ENCODE measurements at regions not wholly inside any gene's neighbourhood (a gene's known extent, or its start where the extent isn't known, plus 50 kb on each side); places are given as distances from the start of the nearest gene placed in this dataset.
A peak's percentile ranks its signal among the peaks of the same experiment; 100 is the strongest.

DNA sequence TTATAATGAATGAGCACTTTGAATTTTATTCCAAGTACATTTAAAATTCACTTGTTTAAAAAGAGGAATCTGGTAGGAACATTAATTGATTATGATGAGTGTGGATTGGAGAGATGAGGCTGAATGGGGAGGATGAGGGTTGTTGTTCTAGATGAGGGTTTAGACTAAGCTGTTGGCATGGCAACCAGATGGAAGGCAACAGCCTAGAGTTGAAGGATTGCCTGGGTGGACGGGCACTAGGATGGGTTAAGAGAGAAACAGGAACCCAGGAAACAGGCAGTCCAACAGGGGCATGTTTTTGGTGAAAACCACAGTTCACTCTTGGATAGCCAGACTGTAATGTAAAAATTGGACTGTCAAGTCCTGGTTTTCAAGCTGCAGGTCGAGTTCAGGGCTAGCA is 125.5 kb downstream of the CHRM3 start:
- Histone ChIP-seq H4K91ac (ENCODE audit: low read depth, low read length, poor library complexity) (no peak overlapping the region), H3K4me3 (ENCODE audit: low read length in 2 of 2) (no peak overlapping the region), H3K4me1 (ENCODE audit: control insufficient read depth in 2 of 2, insufficient read depth in 1 of 2, low read depth in 1 of 2, low read length in 2 of 2) (peaks cover 0 to 5% of the 10 kb centered on the region in 2 donors), H3K36me3 (replicated peaks in 1 of 2; ENCODE audit: control insufficient read depth in 2 of 2, insufficient read depth in 2 of 2, low read length in 2 of 2) (no peaks in the 10 kb centered on the region), H3K9ac (ENCODE audit: low read depth, low read length, poor library complexity) (no peak overlapping the region), H3K4ac (ENCODE audit: low read length) (no peak overlapping the region), H2AFZ (ENCODE audit: low read length) (no peak overlapping the region), H3K9me3 (replicated peaks in 1 of 2; ENCODE audit: control insufficient read depth in 2 of 2, insufficient read depth in 1 of 2, low read depth in 1 of 2, low read length in 2 of 2) (no peaks in the 10 kb centered on the region), H2BK15ac (ENCODE audit: low read length) (no peak overlapping the region), H4K8ac (ENCODE audit: low read depth, low read length) (no peak overlapping the region), H2AK5ac (ENCODE audit: low read depth, low read length) (no peak overlapping the region), H3K27ac (replicated peaks; ENCODE audit: low read length) (no peak overlapping the region), H2BK120ac (ENCODE audit: low read depth, low read length) (no peak overlapping the region), H3K27me3 (ENCODE audit: control insufficient read depth in 3 of 3, insufficient read depth in 3 of 3, low read depth in 1 of 3, low read length in 3 of 3) (no peaks in the 10 kb centered on the region), H3K18ac (ENCODE audit: low read length) (no peak overlapping the region), H3K23ac (ENCODE audit: low read depth, low read length, poor library complexity) (no peak overlapping the region), H2BK5ac (ENCODE audit: low read length) (no peak overlapping the region), H2BK12ac (ENCODE audit: low read length) (no peak overlapping the region), H3K79me1 (ENCODE audit: low read depth, low read length) (no peaks in the 10 kb centered on the region), H3K4me2 (ENCODE audit: insufficient read depth, low read length, poor library complexity, severe bottlenecking) (no peak overlapping the region), H3K14ac (ENCODE audit: low read length) (no peak overlapping the region)
- DNase-seq (ENCODE audit: low spot score) = peak; percentile 29
- WGBS, 2 donors (ENCODE audit: extremely low coverage in 2 of 2, insufficient read length in 2 of 2, insufficient replicate concordance in 1 of 2) = no CpG with 5 or more reads among the region's 2 CpGs

DNA sequence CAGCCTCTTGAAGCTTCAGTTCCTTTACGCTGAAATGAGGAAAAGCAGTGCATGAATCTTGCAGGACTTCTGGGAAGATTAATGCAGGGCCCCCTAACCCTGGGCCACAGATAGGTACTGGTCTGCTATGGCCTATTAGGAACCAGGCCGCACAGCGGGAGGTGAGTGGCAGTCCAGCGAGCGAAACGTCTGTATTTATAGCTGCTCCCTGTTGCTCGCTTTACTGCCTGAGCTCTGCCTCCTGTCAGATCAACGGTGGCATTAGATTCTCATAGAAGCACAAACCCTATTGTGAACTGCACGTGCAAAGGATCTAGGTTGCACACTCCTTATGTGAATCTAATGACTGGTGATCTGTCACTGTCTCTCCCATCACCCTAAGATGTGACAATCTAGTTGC is 130.2 kb downstream of the CHRM3 start:
- no peak overlapping the region for H3K27ac ChIP-seq (replicated peaks; ENCODE audit: low read length)
- no peak overlapping the region for H2BK15ac ChIP-seq (ENCODE audit: low read length)
- no peak overlapping the region for H3K14ac ChIP-seq (ENCODE audit: low read length)
- no peak overlapping the region for H3K4me3 ChIP-seq (ENCODE audit: low read length in 2 of 2)
- DNase-seq (ENCODE audit: low spot score) = no peak
- H2AK5ac ChIP-seq (ENCODE audit: low read depth, low read length) = no peak overlapping the region
- no peak overlapping the region for H3K4me2 ChIP-seq (ENCODE audit: insufficient read depth, low read length, poor library complexity, severe bottlenecking)
- H3K9ac ChIP-seq (ENCODE audit: low read depth, low read length, poor library complexity) = no peak overlapping the region
- H2BK12ac ChIP-seq (ENCODE audit: low read length) = no peak overlapping the region
- H2AFZ ChIP-seq (ENCODE audit: low read length) = no peak overlapping the region
- no peak overlapping the region for H2BK5ac ChIP-seq (ENCODE audit: low read length)
- H2BK120ac ChIP-seq (ENCODE audit: low read depth, low read length) = no peak overlapping the region
- H3K18ac ChIP-seq (ENCODE audit: low read length) = no peak overlapping the region
- no peak overlapping the region for H3K4ac ChIP-seq (ENCODE audit: low read length)
- no peaks in the 10 kb centered on the region for H3K9me3 ChIP-seq (replicated peaks in 1 of 2; ENCODE audit: control insufficient read depth in 2 of 2, insufficient read depth in 1 of 2, low read depth in 1 of 2, low read length in 2 of 2)
- H3K4me1 ChIP-seq (ENCODE audit: control insufficient read depth in 2 of 2, insufficient read depth in 1 of 2, low read depth in 1 of 2, low read length in 2 of 2) = peaks cover 0 to 5% of the 10 kb centered on the region in 2 donors
- no peak overlapping the region for H4K8ac ChIP-seq (ENCODE audit: low read depth, low read length)
- no peak overlapping the region for H4K91ac ChIP-seq (ENCODE audit: low read depth, low read length, poor library complexity)
- H3K79me1 ChIP-seq (ENCODE audit: low read depth, low read length) = no peaks in the 10 kb centered on the region
- no peak overlapping the region for H3K23ac ChIP-seq (ENCODE audit: low read depth, low read length, poor library complexity)
- H3K36me3 ChIP-seq (replicated peaks in 1 of 2; ENCODE audit: control insufficient read depth in 2 of 2, insufficient read depth in 2 of 2, low read length in 2 of 2) = no peaks in the 10 kb centered on the region
- WGBS, 2 donors (ENCODE audit: extremely low coverage in 2 of 2, insufficient read length in 2 of 2, insufficient replicate concordance in 1 of 2) = no CpG with 5 or more reads among the region's 9 CpGs
- no peaks in the 10 kb centered on the region for H3K27me3 ChIP-seq (ENCODE audit: control insufficient read depth in 3 of 3, insufficient read depth in 3 of 3, low read depth in 1 of 3, low read length in 3 of 3)

DNA sequence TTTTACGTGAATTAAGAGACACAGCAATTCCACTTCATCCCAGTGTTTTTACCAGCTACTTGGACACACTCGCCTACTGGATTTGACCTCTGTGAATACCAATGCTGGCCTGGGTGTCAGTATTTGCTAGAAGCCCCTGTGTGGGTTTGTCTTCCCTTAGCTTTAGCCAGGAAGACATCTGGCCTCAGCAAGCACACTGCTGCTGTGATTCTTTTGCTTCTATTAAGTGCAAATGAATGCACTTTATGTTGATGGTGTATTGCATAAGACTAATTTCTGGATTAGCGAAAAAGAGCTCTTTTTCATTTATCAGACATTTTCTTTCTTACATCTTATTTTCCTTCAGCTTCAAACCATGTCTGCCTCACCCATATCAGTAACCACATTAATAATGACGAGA is 140.0 kb downstream of the CHRM3 start:
- DNase-seq (ENCODE audit: low spot score) = no peak
- H3K4ac ChIP-seq (ENCODE audit: low read length) = no peak overlapping the region
- H2BK15ac ChIP-seq (ENCODE audit: low read length) = no peak overlapping the region
- no peak overlapping the region for H2BK5ac ChIP-seq (ENCODE audit: low read length)
- no peaks in the 10 kb centered on the region for H3K27me3 ChIP-seq (ENCODE audit: control insufficient read depth in 3 of 3, insufficient read depth in 3 of 3, low read depth in 1 of 3, low read length in 3 of 3)
- no peak overlapping the region for H2AFZ ChIP-seq (ENCODE audit: low read length)
- H4K91ac ChIP-seq (ENCODE audit: low read depth, low read length, poor library complexity) = no peak overlapping the region
- H3K9me3 ChIP-seq (replicated peaks in 1 of 2; ENCODE audit: control insufficient read depth in 2 of 2, insufficient read depth in 1 of 2, low read depth in 1 of 2, low read length in 2 of 2) = no peaks in the 10 kb centered on the region
- H3K36me3 ChIP-seq (replicated peaks in 1 of 2; ENCODE audit: control insufficient read depth in 2 of 2, insufficient read depth in 2 of 2, low read length in 2 of 2) = no peaks in the 10 kb centered on the region
- no peak overlapping the region for H2AK5ac ChIP-seq (ENCODE audit: low read depth, low read length)
- H3K9ac ChIP-seq (ENCODE audit: low read depth, low read length, poor library complexity) = no peak overlapping the region
- H3K4me1 ChIP-seq (ENCODE audit: control insufficient read depth in 2 of 2, insufficient read depth in 1 of 2, low read depth in 1 of 2, low read length in 2 of 2) = peaks cover 0 to 2% of the 10 kb centered on the region in 2 donors
- H2BK12ac ChIP-seq (ENCODE audit: low read length) = no peak overlapping the region
- H4K8ac ChIP-seq (ENCODE audit: low read depth, low read length) = no peak overlapping the region
- WGBS, 2 donors (ENCODE audit: extremely low coverage in 2 of 2, insufficient read length in 2 of 2, insufficient replicate concordance in 1 of 2) = no CpG with 5 or more reads among the region's 4 CpGs
- no peak overlapping the region for H3K27ac ChIP-seq (replicated peaks; ENCODE audit: low read length)
- no peak overlapping the region for H3K4me2 ChIP-seq (ENCODE audit: insufficient read depth, low read length, poor library complexity, severe bottlenecking)
- H2BK120ac ChIP-seq (ENCODE audit: low read depth, low read length) = no peak overlapping the region
- no peak overlapping the region for H3K4me3 ChIP-seq (ENCODE audit: low read length in 2 of 2)
- no peak overlapping the region for H3K18ac ChIP-seq (ENCODE audit: low read length)
- no peak overlapping the region for H3K14ac ChIP-seq (ENCODE audit: low read length)
- H3K79me1 ChIP-seq (ENCODE audit: low read depth, low read length) = no peaks in the 10 kb centered on the region
- H3K23ac ChIP-seq (ENCODE audit: low read depth, low read length, poor library complexity) = no peak overlapping the region

DNA sequence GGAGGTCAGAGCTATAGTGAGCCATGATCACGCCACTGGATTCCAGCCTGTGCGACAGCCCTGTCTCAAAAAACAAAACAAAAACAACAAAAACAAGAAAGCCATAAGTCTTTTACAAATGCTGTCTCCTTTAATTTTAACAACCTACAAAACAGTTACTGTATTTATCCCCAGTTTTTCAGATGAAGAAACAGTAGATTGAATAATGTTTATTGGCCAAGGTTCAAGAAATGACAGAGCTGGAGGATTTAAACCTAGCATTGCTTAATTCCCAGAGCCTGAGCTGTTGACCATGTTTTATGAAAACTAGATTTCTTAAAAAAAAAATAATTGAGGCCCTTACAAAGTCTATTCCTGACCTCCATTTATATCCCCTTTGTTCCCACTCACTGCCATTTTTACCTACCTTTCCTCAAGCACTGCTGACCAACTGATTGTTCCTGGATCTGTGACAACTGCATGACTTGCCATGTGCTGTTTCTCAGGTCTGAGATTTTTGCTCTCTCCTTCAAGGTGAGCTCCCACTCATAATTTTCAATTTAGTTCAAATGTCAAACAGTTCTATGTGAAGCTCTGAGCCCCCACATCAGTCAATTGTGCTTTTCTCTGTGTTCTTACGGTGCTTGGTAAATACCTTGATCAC is 140.8 kb downstream of the CHRM3 start:
- Histone ChIP-seq H2BK12ac (ENCODE audit: low read length) (no peak overlapping the region), H2AK5ac (ENCODE audit: low read depth, low read length) (no peak overlapping the region), H3K4me3 (ENCODE audit: low read length in 2 of 2) (no peak overlapping the region), H2BK15ac (ENCODE audit: low read length) (no peak overlapping the region), H3K14ac (ENCODE audit: low read length) (no peak overlapping the region), H2BK5ac (ENCODE audit: low read length) (no peak overlapping the region), H3K9ac (ENCODE audit: low read depth, low read length, poor library complexity) (no peak overlapping the region), H3K4ac (ENCODE audit: low read length) (no peak overlapping the region), H3K27me3 (ENCODE audit: control insufficient read depth in 3 of 3, insufficient read depth in 3 of 3, low read depth in 1 of 3, low read length in 3 of 3) (no peaks in the 10 kb centered on the region), H4K91ac (ENCODE audit: low read depth, low read length, poor library complexity) (no peak overlapping the region), H3K23ac (ENCODE audit: low read depth, low read length, poor library complexity) (no peak overlapping the region), H2BK120ac (ENCODE audit: low read depth, low read length) (no peak overlapping the region), H3K4me2 (ENCODE audit: insufficient read depth, low read length, poor library complexity, severe bottlenecking) (no peak overlapping the region), H2AFZ (ENCODE audit: low read length) (no peak overlapping the region), H3K18ac (ENCODE audit: low read length) (no peak overlapping the region), H3K4me1 (ENCODE audit: control insufficient read depth in 2 of 2, insufficient read depth in 1 of 2, low read depth in 1 of 2, low read length in 2 of 2) (peaks cover 0 to 2% of the 10 kb centered on the region in 2 donors), H4K8ac (ENCODE audit: low read depth, low read length) (no peak overlapping the region), H3K9me3 (replicated peaks in 1 of 2; ENCODE audit: control insufficient read depth in 2 of 2, insufficient read depth in 1 of 2, low read depth in 1 of 2, low read length in 2 of 2) (no peaks in the 10 kb centered on the region), H3K79me1 (ENCODE audit: low read depth, low read length) (no peaks in the 10 kb centered on the region), H3K36me3 (replicated peaks in 1 of 2; ENCODE audit: control insufficient read depth in 2 of 2, insufficient read depth in 2 of 2, low read length in 2 of 2) (no peaks in the 10 kb centered on the region), H3K27ac (replicated peaks; ENCODE audit: low read length) (no peak overlapping the region)
- WGBS, 2 donors (ENCODE audit: extremely low coverage in 2 of 2, insufficient read length in 2 of 2, insufficient replicate concordance in 1 of 2) = no CpG with 5 or more reads among the region's 3 CpGs
- no peak for DNase-seq (ENCODE audit: low spot score)
